ENCODE measurements at regions not wholly inside any gene's neighbourhood (a gene's known extent, or its start where the extent isn't known, plus 50 kb on each side); places are given as distances from the start of the nearest gene placed in this dataset.

DNA sequence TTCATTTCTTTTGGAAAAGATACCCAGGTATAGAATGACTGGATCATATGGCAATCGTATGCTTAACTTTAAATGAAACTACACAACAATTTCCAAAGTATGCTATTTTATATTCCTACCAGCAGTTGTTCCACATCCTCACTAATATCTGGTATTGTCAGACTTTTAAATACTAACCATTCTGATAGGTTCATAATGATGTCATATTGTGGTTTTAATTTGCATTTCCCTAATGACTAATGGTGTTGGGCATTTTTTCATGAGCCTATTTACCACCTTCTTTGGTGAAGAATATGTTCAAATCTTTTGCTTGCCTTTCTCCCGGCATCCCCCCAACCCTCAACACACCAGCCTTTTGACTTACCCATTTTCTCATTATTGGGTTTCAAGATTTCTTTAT lies 96.2 kb upstream of the HMGN3 start:
- Histone ChIP-seq H3K4me3 (replicated peaks; ENCODE audit: insufficient read depth, low read length) (no peak overlapping the region), H3K27me3 (ENCODE audit: insufficient read depth, poor library complexity, severe bottlenecking) (no peaks in the 10 kb centered on the region), H3K27ac (replicated peaks) (no peak overlapping the region)
- TF ChIP-seq, protein P1, sequence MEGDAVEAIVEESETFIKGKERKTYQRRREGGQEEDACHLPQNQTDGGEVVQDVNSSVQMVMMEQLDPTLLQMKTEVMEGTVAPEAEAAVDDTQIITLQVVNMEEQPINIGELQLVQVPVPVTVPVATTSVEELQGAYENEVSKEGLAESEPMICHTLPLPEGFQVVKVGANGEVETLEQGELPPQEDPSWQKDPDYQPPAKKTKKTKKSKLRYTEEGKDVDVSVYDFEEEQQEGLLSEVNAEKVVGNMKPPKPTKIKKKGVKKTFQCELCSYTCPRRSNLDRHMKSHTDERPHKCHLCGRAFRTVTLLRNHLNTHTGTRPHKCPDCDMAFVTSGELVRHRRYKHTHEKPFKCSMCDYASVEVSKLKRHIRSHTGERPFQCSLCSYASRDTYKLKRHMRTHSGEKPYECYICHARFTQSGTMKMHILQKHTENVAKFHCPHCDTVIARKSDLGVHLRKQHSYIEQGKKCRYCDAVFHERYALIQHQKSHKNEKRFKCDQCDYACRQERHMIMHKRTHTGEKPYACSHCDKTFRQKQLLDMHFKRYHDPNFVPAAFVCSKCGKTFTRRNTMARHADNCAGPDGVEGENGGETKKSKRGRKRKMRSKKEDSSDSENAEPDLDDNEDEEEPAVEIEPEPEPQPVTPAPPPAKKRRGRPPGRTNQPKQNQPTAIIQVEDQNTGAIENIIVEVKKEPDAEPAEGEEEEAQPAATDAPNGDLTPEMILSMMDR (IDR thresholded peaks at IDR 0.05; ENCODE audit: insufficient read depth, low read length) = no peak
- TF ChIP-seq POLR2AphosphoS5 (IDR thresholded peaks at IDR 0.05; ENCODE audit: low read depth) (no peak), GABPA (IDR thresholded peaks at IDR 0.05; ENCODE audit: low read depth) (no peak), SPI1 (IDR thresholded peaks at IDR 0.05; ENCODE audit: borderline replicate concordance, low read depth) (no peak)
- TF ChIP-seq, protein P2, sequence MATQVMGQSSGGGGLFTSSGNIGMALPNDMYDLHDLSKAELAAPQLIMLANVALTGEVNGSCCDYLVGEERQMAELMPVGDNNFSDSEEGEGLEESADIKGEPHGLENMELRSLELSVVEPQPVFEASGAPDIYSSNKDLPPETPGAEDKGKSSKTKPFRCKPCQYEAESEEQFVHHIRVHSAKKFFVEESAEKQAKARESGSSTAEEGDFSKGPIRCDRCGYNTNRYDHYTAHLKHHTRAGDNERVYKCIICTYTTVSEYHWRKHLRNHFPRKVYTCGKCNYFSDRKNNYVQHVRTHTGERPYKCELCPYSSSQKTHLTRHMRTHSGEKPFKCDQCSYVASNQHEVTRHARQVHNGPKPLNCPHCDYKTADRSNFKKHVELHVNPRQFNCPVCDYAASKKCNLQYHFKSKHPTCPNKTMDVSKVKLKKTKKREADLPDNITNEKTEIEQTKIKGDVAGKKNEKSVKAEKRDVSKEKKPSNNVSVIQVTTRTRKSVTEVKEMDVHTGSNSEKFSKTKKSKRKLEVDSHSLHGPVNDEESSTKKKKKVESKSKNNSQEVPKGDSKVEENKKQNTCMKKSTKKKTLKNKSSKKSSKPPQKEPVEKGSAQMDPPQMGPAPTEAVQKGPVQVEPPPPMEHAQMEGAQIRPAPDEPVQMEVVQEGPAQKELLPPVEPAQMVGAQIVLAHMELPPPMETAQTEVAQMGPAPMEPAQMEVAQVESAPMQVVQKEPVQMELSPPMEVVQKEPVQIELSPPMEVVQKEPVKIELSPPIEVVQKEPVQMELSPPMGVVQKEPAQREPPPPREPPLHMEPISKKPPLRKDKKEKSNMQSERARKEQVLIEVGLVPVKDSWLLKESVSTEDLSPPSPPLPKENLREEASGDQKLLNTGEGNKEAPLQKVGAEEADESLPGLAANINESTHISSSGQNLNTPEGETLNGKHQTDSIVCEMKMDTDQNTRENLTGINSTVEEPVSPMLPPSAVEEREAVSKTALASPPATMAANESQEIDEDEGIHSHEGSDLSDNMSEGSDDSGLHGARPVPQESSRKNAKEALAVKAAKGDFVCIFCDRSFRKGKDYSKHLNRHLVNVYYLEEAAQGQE (IDR thresholded peaks at IDR 0.05; ENCODE audit: insufficient replicate concordance, low read depth) = no peak
- DNase-seq (ENCODE audit: low read depth in 1 of 2, low spot score in 1 of 2) = no peak

DNA sequence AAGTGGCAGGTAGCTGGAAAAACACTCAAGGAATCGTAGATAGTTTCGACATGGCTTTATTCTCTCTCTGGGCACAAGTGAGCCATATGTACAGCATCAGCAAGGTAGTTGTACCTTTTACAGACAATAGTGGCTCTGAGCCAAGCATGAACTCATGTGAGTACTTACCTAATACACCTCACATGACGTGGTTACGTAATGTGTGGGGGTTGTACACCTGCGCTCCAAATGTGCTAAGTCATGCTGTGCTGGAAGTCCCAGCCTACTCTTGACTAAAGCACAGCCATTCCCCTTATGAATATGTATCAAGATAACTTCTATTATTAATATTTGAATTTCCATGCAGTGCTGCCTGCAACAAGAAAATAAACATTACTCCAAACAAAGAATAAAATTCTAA lies 78.8 kb upstream of the HMGN3 start:
- Histone ChIP-seq H3K27ac (replicated peaks) (no peak overlapping the region), H3K4me3 (replicated peaks; ENCODE audit: insufficient read depth, low read length) (no peak overlapping the region), H3K27me3 (ENCODE audit: insufficient read depth, poor library complexity, severe bottlenecking) (no peaks in the 10 kb centered on the region)
- DNase-seq (ENCODE audit: low read depth in 1 of 2, low spot score in 1 of 2) = peak in 1 of 2 experiments; percentile 25
- no peak for TF ChIP-seq GABPA (IDR thresholded peaks at IDR 0.05; ENCODE audit: low read depth)
- TF ChIP-seq SPI1 (IDR thresholded peaks at IDR 0.05; ENCODE audit: borderline replicate concordance, low read depth) = no peak
- TF ChIP-seq, protein P2 (IDR thresholded peaks at IDR 0.05; ENCODE audit: insufficient replicate concordance, low read depth) = no peak
- TF ChIP-seq POLR2AphosphoS5 (IDR thresholded peaks at IDR 0.05; ENCODE audit: low read depth) = no peak
- TF ChIP-seq, protein P1 (IDR thresholded peaks at IDR 0.05; ENCODE audit: insufficient read depth, low read length) = no peak

DNA sequence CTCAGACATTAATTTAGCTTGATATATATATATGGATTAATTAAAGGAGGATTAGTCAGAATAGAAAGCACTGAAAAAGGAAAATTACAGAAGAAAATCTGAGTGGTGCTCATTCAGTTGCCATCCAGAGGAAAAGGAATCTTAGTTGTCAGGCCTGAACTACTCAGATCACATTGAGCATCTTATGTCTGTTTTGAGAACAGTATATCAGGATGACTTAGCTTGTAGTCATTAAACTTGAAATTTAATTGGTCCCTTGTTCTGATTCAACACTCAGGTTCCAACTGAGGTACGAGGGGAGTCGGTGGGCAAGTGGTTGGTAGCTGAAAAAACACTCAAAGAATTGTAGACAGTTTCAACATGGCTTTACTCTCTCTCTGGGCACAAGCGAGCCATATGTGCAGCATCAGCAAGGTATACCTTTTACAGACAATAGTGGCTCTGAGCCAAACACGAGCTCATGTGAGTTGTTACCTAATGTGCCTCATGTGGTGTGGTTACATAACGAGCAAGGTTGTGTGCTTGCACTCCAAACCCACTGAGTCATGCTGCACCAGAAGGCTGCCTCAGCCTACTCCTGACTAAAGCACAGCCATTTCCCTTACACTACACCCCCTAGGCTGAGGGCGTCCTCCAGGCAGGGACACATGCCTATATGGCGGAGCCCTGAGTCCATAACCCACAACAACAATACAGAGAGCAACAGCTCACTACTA lies 73.0 kb upstream of the HMGN3 start:
- Histone ChIP-seq H3K4me3 (replicated peaks; ENCODE audit: insufficient read depth, low read length) (no peak overlapping the region), H3K27me3 (ENCODE audit: insufficient read depth, poor library complexity, severe bottlenecking) (no peaks in the 10 kb centered on the region), H3K27ac (replicated peaks) (no peak overlapping the region)
- no peak for DNase-seq (ENCODE audit: low read depth in 1 of 2, low spot score in 1 of 2)
- TF ChIP-seq, protein P1 (IDR thresholded peaks at IDR 0.05; ENCODE audit: insufficient read depth, low read length) = no peak
- TF ChIP-seq GABPA (IDR thresholded peaks at IDR 0.05; ENCODE audit: low read depth) = no peak
- TF ChIP-seq, protein P2 (IDR thresholded peaks at IDR 0.05; ENCODE audit: insufficient replicate concordance, low read depth) = no peak
- no peak for TF ChIP-seq SPI1 (IDR thresholded peaks at IDR 0.05; ENCODE audit: borderline replicate concordance, low read depth)
- no peak for TF ChIP-seq POLR2AphosphoS5 (IDR thresholded peaks at IDR 0.05; ENCODE audit: low read depth)

Data from HL-60 (cell line).